ENCODE measurements at regions not wholly inside any gene's neighbourhood (a gene's known extent, or its start where the extent isn't known, plus 50 kb on each side); places are given as distances from the start of the nearest gene placed in this dataset.

GRCh38 chr20:41735949-41736348 is 117.8 kb upstream of the CHD6 start:
- no peak for TF ChIP-seq CTCF (IDR thresholded peaks at IDR 0.05)
- TF ChIP-seq POLR2A (IDR thresholded peaks at IDR 0.05) = no peak

All from heart left ventricle (tissue), 13 donors.